HepG2 (cell line): ENCODE measurements at regions not wholly inside any gene's neighbourhood (a gene's known extent, or its start where the extent isn't known, plus 50 kb on each side); places are given as distances from the start of the nearest gene placed in this dataset.

ENCODE experiments used
- ARID3A ChIP-seq: IDR thresholded peaks from 2 replicates; pipeline ENCODE4 v1.6.1; 2012; ENCODE audit warnings: low read depth, low read length, improper control_type of control experiment
- BRCA1 ChIP-seq: sonication (generic); formaldehyde crosslinking; IDR thresholded peaks from 2 replicates; pipeline ENCODE4 v1.4.0; 2020; ENCODE audit warnings: missing genetic modification reagents
- CHCHD3 ChIP-seq: sonication (generic); formaldehyde crosslinking; IDR thresholded peaks from 2 replicates; pipeline ENCODE4 v1.8.0; 2022; ENCODE audit warnings: mild to moderate bottlenecking, missing genetic modification reagents, moderate library complexity
- HMG20A ChIP-seq: IDR thresholded peaks from 2 replicates; pipeline ENCODE4 v1.6.1; 2016; ENCODE audit warnings: borderline replicate concordance
- JDP2 ChIP-seq: sonication (generic); formaldehyde crosslinking; IDR thresholded peaks from 2 replicates; pipeline ENCODE4 v1.8.1; 2022; ENCODE audit warnings: missing genetic modification reagents, borderline replicate concordance
- KAT2B ChIP-seq: fragments of 150-350 bp; IDR thresholded peaks from 2 replicates; pipeline ENCODE4 v1.6.1; 2014; ENCODE audit warnings: low read depth, low read length, borderline replicate concordance
- MYC ChIP-seq: sonication (generic); formaldehyde crosslinking; IDR thresholded peaks from 2 replicates; pipeline ENCODE4 v1.9.0; 2021; ENCODE audit warnings: missing genetic modification reagents, borderline replicate concordance
- SMC3 ChIP-seq: IDR thresholded peaks from 2 replicates; pipeline ENCODE4 v1.6.1; 2011; ENCODE audit warnings: low read length, improper control_type of control experiment
- TBX2 ChIP-seq: sonication (generic); formaldehyde crosslinking; IDR thresholded peaks from 2 replicates; pipeline ENCODE4 v1.5.0; 2020; ENCODE audit warnings: missing genetic modification reagents, mild to moderate bottlenecking, borderline replicate concordance
- ZMYM2 ChIP-seq: sonication (generic); formaldehyde crosslinking; IDR thresholded peaks from 2 replicates; pipeline ENCODE4 v1.8.0; 2022; ENCODE audit warnings: mild to moderate bottlenecking, missing genetic modification reagents
- ZNF607 ChIP-seq: sonication (generic); formaldehyde crosslinking; IDR thresholded peaks from 2 replicates; pipeline ENCODE4 v1.5.1; 2020; ENCODE audit warnings: missing genetic modification reagents, mild to moderate bottlenecking, borderline replicate concordance
- ZNF609 ChIP-seq: sonication (generic); formaldehyde crosslinking; IDR thresholded peaks from 2 replicates; pipeline ENCODE4 v1.4.0; 2020; ENCODE audit warnings: mild to moderate bottlenecking, missing genetic modification reagents, borderline replicate concordance
- TF ChIP-seq, protein P1 (sequence below): sonication (generic); formaldehyde crosslinking; IDR thresholded peaks from 2 replicates; pipeline ENCODE4 v1.5.0; 2020; ENCODE audit warnings: mild to moderate bottlenecking, missing genetic modification reagents, moderate library complexity
- TF ChIP-seq, protein P2 (sequence below): conservative IDR thresholded peaks from 2 replicates; pipeline ENCODE4 v1.6.1; 2018; ENCODE audit warnings: missing genetic modification reagents

DNA sequence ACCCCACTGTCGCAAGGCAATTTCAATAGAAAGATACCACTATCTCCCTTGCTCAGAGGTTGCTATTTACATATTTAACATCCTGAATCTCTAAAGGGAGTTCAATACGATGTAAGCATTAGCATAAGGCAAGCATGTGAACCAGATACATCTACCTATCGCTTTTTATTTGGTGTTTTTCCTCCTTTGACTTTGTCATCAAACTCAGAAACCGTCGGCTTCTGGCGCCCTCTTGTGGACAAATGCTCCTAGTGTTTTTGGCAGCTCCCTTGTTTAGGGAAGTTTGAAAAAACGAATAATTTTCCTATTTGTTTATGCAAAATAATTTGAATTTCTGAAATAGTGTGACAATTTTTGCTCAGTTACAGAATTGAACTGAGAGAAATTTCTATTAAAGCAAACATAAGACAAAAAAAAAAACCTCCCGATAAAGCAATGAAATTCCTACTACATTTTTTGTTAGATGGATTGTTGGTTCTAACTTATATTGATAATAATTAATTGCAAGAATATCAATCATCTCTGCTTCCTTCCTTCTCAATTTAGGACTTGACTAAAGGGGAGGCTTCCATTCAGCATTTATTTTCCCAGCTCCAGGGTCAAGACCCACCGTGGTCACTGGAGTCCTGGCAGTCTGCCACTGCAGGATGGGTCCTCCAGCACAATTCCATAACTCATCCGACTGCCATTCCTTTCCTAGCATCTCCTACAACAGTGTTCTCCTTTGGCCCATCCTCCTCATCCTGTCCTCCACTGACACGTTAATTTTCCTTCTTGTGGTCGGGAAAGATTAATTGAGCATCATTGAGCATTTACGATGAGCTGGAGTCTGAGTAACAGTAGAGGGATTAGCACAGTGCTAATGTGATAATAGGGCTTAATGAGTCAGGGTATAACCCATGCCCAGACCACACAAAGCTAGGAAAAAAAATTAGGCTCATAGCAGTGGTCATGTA is 131.8 kb upstream of the CHD1 start (continued):
- TF ChIP-seq, protein P1, sequence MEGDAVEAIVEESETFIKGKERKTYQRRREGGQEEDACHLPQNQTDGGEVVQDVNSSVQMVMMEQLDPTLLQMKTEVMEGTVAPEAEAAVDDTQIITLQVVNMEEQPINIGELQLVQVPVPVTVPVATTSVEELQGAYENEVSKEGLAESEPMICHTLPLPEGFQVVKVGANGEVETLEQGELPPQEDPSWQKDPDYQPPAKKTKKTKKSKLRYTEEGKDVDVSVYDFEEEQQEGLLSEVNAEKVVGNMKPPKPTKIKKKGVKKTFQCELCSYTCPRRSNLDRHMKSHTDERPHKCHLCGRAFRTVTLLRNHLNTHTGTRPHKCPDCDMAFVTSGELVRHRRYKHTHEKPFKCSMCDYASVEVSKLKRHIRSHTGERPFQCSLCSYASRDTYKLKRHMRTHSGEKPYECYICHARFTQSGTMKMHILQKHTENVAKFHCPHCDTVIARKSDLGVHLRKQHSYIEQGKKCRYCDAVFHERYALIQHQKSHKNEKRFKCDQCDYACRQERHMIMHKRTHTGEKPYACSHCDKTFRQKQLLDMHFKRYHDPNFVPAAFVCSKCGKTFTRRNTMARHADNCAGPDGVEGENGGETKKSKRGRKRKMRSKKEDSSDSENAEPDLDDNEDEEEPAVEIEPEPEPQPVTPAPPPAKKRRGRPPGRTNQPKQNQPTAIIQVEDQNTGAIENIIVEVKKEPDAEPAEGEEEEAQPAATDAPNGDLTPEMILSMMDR (CRISPR knock-in tag) = peak; percentile 76
- TF ChIP-seq HMG20A = no peak
- TF ChIP-seq JDP2 (CRISPR knock-in tag) = no peak
- no peak for TF ChIP-seq ZNF607 (CRISPR knock-in tag)
- TF ChIP-seq ZNF609 (CRISPR knock-in tag) = no peak
- TF ChIP-seq CHCHD3 (CRISPR knock-in tag) = no peak
- no peak for TF ChIP-seq BRCA1 (CRISPR knock-in tag)
- TF ChIP-seq, protein P2, sequence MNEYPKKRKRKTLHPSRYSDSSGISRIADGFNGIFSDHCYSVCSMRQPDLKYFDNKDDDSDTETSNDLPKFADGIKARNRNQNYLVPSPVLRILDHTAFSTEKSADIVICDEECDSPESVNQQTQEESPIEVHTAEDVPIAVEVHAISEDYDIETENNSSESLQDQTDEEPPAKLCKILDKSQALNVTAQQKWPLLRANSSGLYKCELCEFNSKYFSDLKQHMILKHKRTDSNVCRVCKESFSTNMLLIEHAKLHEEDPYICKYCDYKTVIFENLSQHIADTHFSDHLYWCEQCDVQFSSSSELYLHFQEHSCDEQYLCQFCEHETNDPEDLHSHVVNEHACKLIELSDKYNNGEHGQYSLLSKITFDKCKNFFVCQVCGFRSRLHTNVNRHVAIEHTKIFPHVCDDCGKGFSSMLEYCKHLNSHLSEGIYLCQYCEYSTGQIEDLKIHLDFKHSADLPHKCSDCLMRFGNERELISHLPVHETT = no peak
- TF ChIP-seq MYC (CRISPR knock-in tag) = no peak
- TF ChIP-seq SMC3 = peak; percentile 81
- TF ChIP-seq ARID3A = 0 out of 2 replicates have a peak, but pooled peaks have one; percentile 33
- no peak for TF ChIP-seq TBX2 (CRISPR knock-in tag)
- no peak for TF ChIP-seq KAT2B
- TF ChIP-seq ZMYM2 = no peak
